Panc1 (cell line): ENCODE measurements at regions not wholly inside any gene's neighbourhood (a gene's known extent, or its start where the extent isn't known, plus 50 kb on each side); places are given as distances from the start of the nearest gene placed in this dataset.

ENCODE experiments used
- ATAC-seq: fragments of 200-7000 bp; cut with Tn5 transposase; 2 replicates; pipeline ENCODE4 v1.9.1; 2020; ENCODE audit warnings: mild to moderate bottlenecking, moderate library complexity
- BruUV-seq: library from RNA; stranded (reverse); fragments of 400-500 nt; replicated peaks from 2 replicates; lab custom pipeline; 2021; lab: Mats Ljungman, UMichigan
- CTCF ChIA-PET: fragments of 300-600 bp; sonication (Branson Sonifier 250); formaldehyde crosslinking; loops from one replicate; lab custom pipeline; 2022; ENCODE audit warnings: antibody characterized with exemption; lab: Charles Lee
- POLR2A ChIA-PET: fragments of 300-600 bp; sonication (Branson Sonifier 250); formaldehyde crosslinking; loops from one replicate; lab custom pipeline; 2022; ENCODE audit warnings: antibody characterized with exemption; lab: Charles Lee
- DNase-seq: peaks from one replicate; pipeline ENCODE4 v3.0.0-alpha.2; 2010; ENCODE audit warnings: low read depth, low spot score
- H3K27ac ChIP-seq: 2 replicates; pipeline ENCODE4 v1.5.1; 2011; ENCODE audit warnings: mild to moderate bottlenecking, low read length, inconsistent platforms
- H3K27me3 ChIP-seq: fragments of 200-500 bp; sonication (Bioruptor generic); 2 replicates; pipeline ENCODE4 v1.6.0; 2014; ENCODE audit warnings: low read length, inconsistent platforms; ENCODE audit not compliant: control insufficient read depth, insufficient read depth
- H3K36me3 ChIP-seq: fragments of 200-500 bp; sonication (Bioruptor generic); 2 replicates; pipeline ENCODE4 v1.5.1; 2014; ENCODE audit warnings: inconsistent platforms, mild to moderate bottlenecking, low read length, moderate library complexity; ENCODE audit not compliant: control insufficient read depth, insufficient read depth
- H3K4me1 ChIP-seq: 2 replicates; pipeline ENCODE4 v1.5.1; 2011; ENCODE audit warnings: inconsistent platforms, mild to moderate bottlenecking, low read length, moderate library complexity; ENCODE audit not compliant: control insufficient read depth, insufficient read depth
- H3K4me3 ChIP-seq, 2 experiments: 2 replicates each; pipeline ENCODE4 v1.5.1; 2011 to 2012; ENCODE audit warnings: low read depth in 2 of 2, low read length in 2 of 2, mild to moderate bottlenecking in 2 of 2, inconsistent platforms in 1 of 2, moderate library complexity in 1 of 2
- H3K9me3 ChIP-seq: fragments of 200-500 bp; sonication (Bioruptor generic); 2 replicates; pipeline ENCODE4 v1.5.1; 2014; ENCODE audit warnings: low read depth, mild to moderate bottlenecking, inconsistent platforms, low read length, moderate library complexity; ENCODE audit not compliant: control insufficient read depth, insufficient read depth
- CTCF ChIP-seq: fragments of 450-650 bp; IDR thresholded peaks from 2 replicates; pipeline ENCODE4 v1.5.1; 2017; ENCODE audit warnings: mild to moderate bottlenecking
- POLR2AphosphoS5 ChIP-seq: IDR thresholded peaks from 2 replicates; pipeline ENCODE4 v1.6.1; 2012; ENCODE audit warnings: mild to moderate bottlenecking, low read depth, low read length, moderate library complexity
- SIN3A ChIP-seq: IDR thresholded peaks from 2 replicates; pipeline ENCODE4 v1.6.1; 2012; ENCODE audit warnings: low read depth, mild to moderate bottlenecking, low read length, moderate library complexity, borderline replicate concordance; ENCODE audit not compliant: insufficient read depth
- TCF7L2 ChIP-seq: IDR thresholded peaks from 2 replicates; pipeline ENCODE4 v1.6.1; 2011; ENCODE audit warnings: mild to moderate bottlenecking, low read depth, low read length, inconsistent platforms
- in situ Hi-C: cut with HindIII; loops from 2 replicates; pipeline ENCODE4 v1.10.0; 2016; ENCODE audit warnings: low sequenced_read_pairs, low pct_unique_long_range_greater_than_20kb
- intact Hi-C: fragments of 100-400 bp; cut with micrococcal nuclease; formaldehyde crosslinking; loops from one replicate; pipeline ENCODE4 v1.10.0; 2022; ENCODE audit not compliant: unreplicated experiment
- TF ChIP-seq, protein P1 (sequence below), 2 experiments: IDR thresholded peaks; 2 replicates each; pipeline ENCODE4 v1.6.1; 2011 to 2012; ENCODE audit warnings: low read depth in 2 of 2, control low read depth in 1 of 2, low read length in 1 of 2, mild to moderate bottlenecking in 1 of 2, moderate library complexity in 1 of 2; ENCODE audit not compliant: insufficient read depth in 1 of 2

GRCh38 chr2:104749856-104750460 lies 104.0 kb upstream of the POU3F3 start:
- H3K4me1 ChIP-seq: no peaks in the 10 kb centered on the region
- intact Hi-C loops: no loop called here
- no TSS peak for BruUV-seq

DNA sequence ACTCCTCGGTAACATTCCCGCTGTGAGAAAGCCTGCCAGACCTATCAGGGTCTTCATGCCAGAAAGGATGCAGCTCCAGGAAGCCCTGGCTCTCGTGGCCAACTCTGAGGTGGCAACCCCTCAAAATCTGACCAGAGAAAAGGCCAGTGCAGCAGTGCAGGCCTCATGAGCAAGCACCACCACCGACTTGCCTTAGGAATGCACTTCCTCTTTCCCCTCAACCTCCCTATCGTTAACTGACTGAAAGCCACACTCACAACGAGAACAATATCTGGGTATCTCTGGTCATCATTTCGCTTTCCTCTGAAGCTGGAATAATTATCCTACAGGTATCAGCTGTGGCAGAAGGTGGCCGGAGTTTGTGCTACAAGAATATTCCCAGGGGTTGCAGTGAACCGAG lies 101.4 kb upstream of the POU3F3 start:
- peaks cover 2% of the 10 kb centered on the region; the same call in 1 of the 2 replicates for H3K27me3 ChIP-seq
- no peak for TF ChIP-seq TCF7L2
- TF ChIP-seq POLR2AphosphoS5: no peak
- no peak for DNase-seq
- in situ Hi-C loops: no loop called here
- ChIA-PET CTCF (no interaction called here), POLR2A (no interaction called here)
- no peaks in the 10 kb centered on the region for H3K36me3 ChIP-seq
- intact Hi-C loops: no loop called here
- no peaks in the 10 kb centered on the region for H3K4me1 ChIP-seq
- no peak overlapping the region for H3K4me3 ChIP-seq
- ATAC-seq: no peak
- no TSS peak for BruUV-seq
- H3K9me3 ChIP-seq: no peaks in the 10 kb centered on the region
- H3K27ac ChIP-seq: no peak overlapping the region

More at GRCh38 chr2:104749856-104750460, 104.0 kb upstream of the POU3F3 start:
- peaks cover 2% of the 10 kb centered on the region; the same call in 1 of the 2 replicates for H3K27me3 ChIP-seq
- POLR2A ChIA-PET: no interaction called here
- no peak overlapping the region for H3K27ac ChIP-seq
- in situ Hi-C loops: no loop called here
- H3K36me3 ChIP-seq: no peaks in the 10 kb centered on the region
- H3K9me3 ChIP-seq: no peaks in the 10 kb centered on the region
- CTCF ChIA-PET: interaction anchor here (0.6 kb wide), 1 partner anchor 100 kb away, joined by 5 read pairs; no protein-coding TSS in a partner anchor
- DNase-seq (no peak), ATAC-seq (no peak)
- TF ChIP-seq, protein P1, sequence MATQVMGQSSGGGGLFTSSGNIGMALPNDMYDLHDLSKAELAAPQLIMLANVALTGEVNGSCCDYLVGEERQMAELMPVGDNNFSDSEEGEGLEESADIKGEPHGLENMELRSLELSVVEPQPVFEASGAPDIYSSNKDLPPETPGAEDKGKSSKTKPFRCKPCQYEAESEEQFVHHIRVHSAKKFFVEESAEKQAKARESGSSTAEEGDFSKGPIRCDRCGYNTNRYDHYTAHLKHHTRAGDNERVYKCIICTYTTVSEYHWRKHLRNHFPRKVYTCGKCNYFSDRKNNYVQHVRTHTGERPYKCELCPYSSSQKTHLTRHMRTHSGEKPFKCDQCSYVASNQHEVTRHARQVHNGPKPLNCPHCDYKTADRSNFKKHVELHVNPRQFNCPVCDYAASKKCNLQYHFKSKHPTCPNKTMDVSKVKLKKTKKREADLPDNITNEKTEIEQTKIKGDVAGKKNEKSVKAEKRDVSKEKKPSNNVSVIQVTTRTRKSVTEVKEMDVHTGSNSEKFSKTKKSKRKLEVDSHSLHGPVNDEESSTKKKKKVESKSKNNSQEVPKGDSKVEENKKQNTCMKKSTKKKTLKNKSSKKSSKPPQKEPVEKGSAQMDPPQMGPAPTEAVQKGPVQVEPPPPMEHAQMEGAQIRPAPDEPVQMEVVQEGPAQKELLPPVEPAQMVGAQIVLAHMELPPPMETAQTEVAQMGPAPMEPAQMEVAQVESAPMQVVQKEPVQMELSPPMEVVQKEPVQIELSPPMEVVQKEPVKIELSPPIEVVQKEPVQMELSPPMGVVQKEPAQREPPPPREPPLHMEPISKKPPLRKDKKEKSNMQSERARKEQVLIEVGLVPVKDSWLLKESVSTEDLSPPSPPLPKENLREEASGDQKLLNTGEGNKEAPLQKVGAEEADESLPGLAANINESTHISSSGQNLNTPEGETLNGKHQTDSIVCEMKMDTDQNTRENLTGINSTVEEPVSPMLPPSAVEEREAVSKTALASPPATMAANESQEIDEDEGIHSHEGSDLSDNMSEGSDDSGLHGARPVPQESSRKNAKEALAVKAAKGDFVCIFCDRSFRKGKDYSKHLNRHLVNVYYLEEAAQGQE (IDR thresholded peaks at IDR 0.05; ENCODE audit: insufficient read depth in 1 of 2, low read depth in 2 of 2, low read length in 1 of 2): no peak
- TF ChIP-seq SIN3A (no peak), CTCF (no peak)
- H3K4me3 ChIP-seq: no peak overlapping the region
